Motor neuron (in vitro differentiated cells): ENCODE measurements at regions not wholly inside any gene's neighbourhood (a gene's known extent, or its start where the extent isn't known, plus 50 kb on each side); places are given as distances from the start of the nearest gene placed in this dataset.

Experiments used
- ATAC-seq, 8 experiments: fragments of 200-7000 bp; cut with Tn5 transposase; replicated peaks in 6 of 8; 2 replicates each; pipeline ENCODE4 v1.8.0; 2021; ENCODE audit warnings: mild to moderate bottlenecking in 8 of 8, moderate library complexity in 8 of 8
- H3K27ac ChIP-seq, 2 donors: fragments of 250-450 bp; sonication (Bioruptor Pico); 2 replicates each; pipeline ENCODE4 v1.9.0; 2021; ENCODE audit warnings: antibody characterized with exemption in 2 of 2, mild to moderate bottlenecking in 2 of 2, moderate library complexity in 1 of 2
- H3K4me1 ChIP-seq, 2 donors: fragments of 250-450 bp; sonication (Bioruptor Pico); replicated peaks in 1 of 2; 2 replicates each; pipeline ENCODE4 v1.6.1; 2021; ENCODE audit warnings: antibody characterized with exemption in 2 of 2, mild to moderate bottlenecking in 2 of 2, moderate library complexity in 1 of 2
- H3K4me3 ChIP-seq, 5 donors: fragments of 250-450 bp; sonication (Bioruptor Pico); 2 replicates each; pipeline ENCODE4 v1.9.0; 2021; ENCODE audit warnings: antibody characterized with exemption in 5 of 5, mild to moderate bottlenecking in 5 of 5, moderate library complexity in 4 of 5
- WGBS, 10 experiments: fragments of 450-650 bp; shearing (Covaris generic); methylation state at CpG; one replicate each; pipeline ENCODE4 v1.0.0; 2022; 5-methylcytosine and 5-hydroxymethylcytosine counted together
- in situ Hi-C, 9 experiments: fragments of 400-800 bp; cut with MboI; loops; one replicate each; pipeline ENCODE4 v1.15.0; 2021; ENCODE audit warnings: low sequenced_read_pairs in 9 of 9, low pct_unique_long_range_greater_than_20kb in 2 of 9; ENCODE audit not compliant: unreplicated experiment in 9 of 9

DNA sequence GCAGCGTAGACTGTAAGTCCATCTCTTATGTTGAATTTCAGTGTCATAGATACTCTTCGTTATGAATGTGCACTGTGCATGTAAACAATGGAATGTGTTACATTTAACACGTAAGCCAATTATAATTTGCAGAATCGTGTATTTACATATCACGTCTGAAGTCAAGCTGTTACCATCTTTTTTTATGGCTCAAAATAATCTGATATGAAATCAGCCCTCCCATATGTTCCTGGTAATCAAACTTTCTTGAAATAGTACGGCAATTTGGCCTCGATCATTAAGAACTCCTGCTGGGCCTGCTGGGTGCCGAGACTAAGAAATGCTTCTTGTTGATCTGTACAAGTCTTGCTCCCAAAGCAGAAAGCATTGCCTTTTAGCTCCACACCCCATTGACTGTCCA, 89.6 kb upstream of the DOK5 start:
- WGBS, 10 experiments, result 37 to 97% (median 90%) methylated on average over 2 to 8 of the region's 8 CpGs; no CpG with 5 or more reads in 1 of the 10 experiments
- in situ Hi-C loops, result no loop called here
- no peak overlapping the region for H3K27ac ChIP-seq
- peaks cover 5 to 8% of the 10 kb centered on the region in 2 donors for H3K4me1 ChIP-seq
- no peak overlapping the region for H3K4me3 ChIP-seq
- ATAC-seq, result no peak

DNA sequence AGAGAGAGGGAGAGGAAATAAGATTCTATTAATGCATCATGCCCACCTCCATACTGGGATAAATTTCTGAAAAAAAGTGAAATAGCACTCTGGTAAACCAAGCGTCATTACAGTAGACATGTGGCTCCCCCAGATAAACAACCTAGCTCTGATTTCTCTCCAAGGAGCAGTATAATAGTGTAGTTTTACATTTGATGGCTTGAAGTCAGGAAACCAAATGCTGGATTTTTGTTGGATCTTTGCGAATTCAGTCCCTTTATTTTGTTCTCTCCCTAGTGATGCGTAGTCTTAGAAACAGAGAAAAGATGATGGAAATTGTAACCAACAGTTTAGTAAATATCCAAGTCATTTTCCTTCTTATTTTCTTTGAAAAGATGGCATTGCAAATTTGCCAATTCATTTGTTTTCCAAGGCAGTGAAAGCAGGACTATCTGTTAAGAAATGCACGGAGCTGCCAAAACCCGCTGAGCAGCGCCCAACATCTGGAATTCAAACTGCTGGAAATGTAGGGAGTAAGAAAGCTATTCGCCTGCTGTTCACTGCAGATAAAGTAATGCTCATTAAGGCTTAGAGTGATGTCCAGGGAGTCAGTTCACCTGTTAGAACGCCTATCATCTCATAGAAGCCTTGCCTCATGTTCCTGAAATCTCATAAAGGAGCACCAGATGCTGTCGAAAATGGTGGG, 85.7 kb upstream of the DOK5 start:
- Histone ChIP-seq H3K4me3 (no peak overlapping the region), H3K27ac (no peak overlapping the region), H3K4me1 (peaks cover 5% of the 10 kb centered on the region in 2 donors)
- in situ Hi-C loops, result no loop called here
- ATAC-seq, result no peak
- WGBS, 10 experiments, result 3 to 100% (median 81%) methylated on average over 3 to 9 of the region's 9 CpGs; no CpG with 5 or more reads in 1 of the 10 experiments

DNA sequence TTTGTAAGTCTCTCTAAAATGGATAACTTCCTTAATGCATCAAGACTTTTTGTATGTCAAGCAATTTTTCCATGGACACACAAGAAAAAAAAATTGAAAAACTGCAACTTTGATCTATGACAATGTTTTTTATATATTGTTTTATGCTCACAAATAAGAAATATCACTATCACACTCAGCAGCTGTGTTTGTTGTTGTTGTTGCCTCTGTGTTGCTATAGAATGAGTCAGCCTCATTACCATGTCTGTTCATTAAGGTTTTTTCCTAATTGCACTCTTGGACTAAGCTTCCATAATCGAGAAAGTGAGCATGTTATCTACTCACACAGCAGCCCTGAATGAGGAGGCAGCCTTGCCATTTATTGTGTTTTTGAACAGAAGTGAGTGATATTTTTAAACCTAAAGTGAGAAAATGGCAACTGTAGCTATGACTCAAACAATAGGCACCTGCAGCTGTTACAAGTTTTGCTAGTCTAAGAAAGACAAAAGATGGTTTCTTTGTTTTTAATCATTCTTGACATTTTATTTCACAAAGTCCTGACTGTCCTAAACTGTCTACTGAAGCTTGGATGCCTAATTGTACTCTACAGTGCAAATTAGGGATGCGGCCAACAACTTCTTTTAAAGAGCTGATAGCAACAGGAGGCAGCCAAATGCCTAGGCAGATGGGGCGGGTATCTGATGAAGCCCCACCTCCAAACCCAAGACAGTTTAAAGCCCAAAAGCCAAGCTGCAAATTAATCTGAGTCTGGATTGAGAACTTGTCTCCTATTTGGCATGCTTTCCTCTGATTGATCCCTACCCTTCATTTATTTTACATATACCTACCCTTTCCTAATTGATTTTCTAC, 77.9 kb upstream of the DOK5 start:
- Histone ChIP-seq H3K4me1 (no peaks in the 10 kb centered on the region), H3K27ac (no peak overlapping the region), H3K4me3 (no peak overlapping the region)
- peak in 3 of 8 experiments; percentile 25 to 50 (median 36) for ATAC-seq
- WGBS, 10 experiments, result 30 to 100% (median 75%) methylated on average over 1 to 3 of the region's 3 CpGs; no CpG with 5 or more reads in 1 of the 10 experiments
- in situ Hi-C loops, result no loop called here

DNA sequence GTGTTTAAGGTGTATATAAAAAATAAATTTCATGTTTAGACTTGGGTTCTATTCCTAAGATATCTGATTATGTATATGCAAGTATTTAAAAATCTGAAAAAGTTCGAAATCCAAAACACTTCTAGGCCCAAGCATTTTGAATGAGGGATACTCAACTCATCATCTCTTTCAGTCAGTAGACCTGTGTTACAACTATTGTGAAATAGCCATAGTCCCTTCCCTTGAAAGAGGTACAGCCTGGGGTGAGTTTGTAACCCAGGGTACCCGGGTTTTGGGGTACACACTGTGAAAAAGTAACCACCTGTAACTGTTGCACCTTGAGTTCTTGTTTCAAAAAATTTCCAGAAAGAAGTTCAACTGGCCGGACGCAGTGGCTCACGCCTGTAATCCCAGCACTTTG, 76.6 kb upstream of the DOK5 start:
- no peak for ATAC-seq
- Histone ChIP-seq H3K4me3 (no peak overlapping the region), H3K4me1 (no peaks in the 10 kb centered on the region), H3K27ac (no peak overlapping the region)
- 0 to 95% (median 70%) methylated on average over 2 to 4 of the region's 5 CpGs; no CpG with 5 or more reads in 4 of the 10 experiments for WGBS, 10 experiments
- in situ Hi-C loops, result no loop called here

DNA sequence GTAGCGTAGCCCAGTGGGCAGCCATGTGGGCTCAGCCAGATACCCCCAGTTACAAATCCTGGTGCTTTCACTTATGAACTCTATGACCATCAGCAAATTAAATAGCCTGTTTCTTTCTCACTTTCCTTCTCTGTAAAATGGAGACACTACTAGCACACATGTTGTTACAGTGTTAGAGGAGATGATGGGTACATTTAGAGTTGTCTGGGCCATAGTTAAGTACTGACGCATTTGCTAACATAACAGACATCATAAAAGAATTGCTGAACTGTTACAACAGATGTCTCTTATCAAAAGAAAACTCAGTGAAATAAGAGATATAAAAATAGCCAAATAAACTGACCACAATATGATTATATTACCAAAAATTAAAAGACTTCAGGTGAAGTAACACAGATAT, 69.9 kb upstream of the DOK5 start:
- 44 to 100% (median 87%) methylated on average over 1 to 2 of the region's 2 CpGs; no CpG with 5 or more reads in 6 of the 10 experiments for WGBS, 10 experiments
- Histone ChIP-seq H3K4me3 (no peak overlapping the region), H3K27ac (no peak overlapping the region), H3K4me1 (peaks cover 5 to 16% of the 10 kb centered on the region in 2 donors)
- no peak for ATAC-seq
- in situ Hi-C loops, result no loop called here

DNA sequence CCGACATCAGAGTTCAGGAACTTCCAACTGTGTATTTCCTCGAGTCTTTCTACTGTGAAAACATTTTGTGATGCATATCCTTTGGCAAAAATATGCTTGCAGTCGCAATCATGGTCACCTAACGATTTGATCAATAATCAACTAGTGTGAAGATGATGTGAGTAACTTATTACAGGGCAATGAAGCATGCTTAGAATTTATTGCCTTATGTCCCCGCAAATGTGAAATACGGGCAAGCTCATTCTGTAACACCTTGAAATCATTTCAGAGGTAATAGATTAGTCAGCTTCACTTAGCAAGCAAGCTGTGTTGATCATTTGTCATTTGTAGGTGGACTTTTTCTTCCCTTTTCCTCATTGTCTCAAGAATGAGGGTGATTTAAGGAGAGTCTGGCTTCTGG, 67.9 kb upstream of the DOK5 start:
- peak in 5 of 8 experiments; percentile 69 to 91 (median 83) for ATAC-seq
- Histone ChIP-seq H3K4me1 (peaks cover 5 to 16% of the 10 kb centered on the region in 2 donors), H3K4me3 (no peak overlapping the region), H3K27ac (no peak overlapping the region)
- in situ Hi-C loops, result no loop called here
- 6 to 100% (median 60%) methylated on average over 1 to 6 of the region's 6 CpGs; no CpG with 5 or more reads in 1 of the 10 experiments for WGBS, 10 experiments

DNA sequence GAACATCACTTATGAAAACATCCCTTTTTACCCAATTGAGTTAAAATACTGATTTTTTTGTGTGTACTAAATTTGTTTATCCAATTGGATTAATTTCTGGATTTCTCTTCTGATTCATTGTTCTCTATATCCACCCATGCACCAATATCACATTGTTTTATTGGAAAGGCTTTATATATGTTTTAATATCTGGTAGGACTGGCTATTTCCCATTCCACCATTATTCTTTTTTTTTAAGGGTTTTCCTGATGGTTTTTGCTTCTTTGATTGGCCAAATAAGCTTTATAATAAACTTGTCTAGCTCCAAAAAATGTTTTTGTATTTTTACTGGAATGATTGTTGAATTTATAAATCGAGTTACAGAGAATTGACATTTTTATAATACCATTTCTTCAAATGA, 59.4 kb upstream of the DOK5 start:
- H3K27ac ChIP-seq, result no peak overlapping the region
- H3K4me3 ChIP-seq, result no peak overlapping the region
- H3K4me1 ChIP-seq, result peaks cover 0 to 3% of the 10 kb centered on the region in 2 donors
- 0 to 86% (median 51%) methylated on average over 1 of the region's 1 CpG for WGBS, 10 experiments
- in situ Hi-C loops, result no loop called here
- ATAC-seq, result no peak

DNA sequence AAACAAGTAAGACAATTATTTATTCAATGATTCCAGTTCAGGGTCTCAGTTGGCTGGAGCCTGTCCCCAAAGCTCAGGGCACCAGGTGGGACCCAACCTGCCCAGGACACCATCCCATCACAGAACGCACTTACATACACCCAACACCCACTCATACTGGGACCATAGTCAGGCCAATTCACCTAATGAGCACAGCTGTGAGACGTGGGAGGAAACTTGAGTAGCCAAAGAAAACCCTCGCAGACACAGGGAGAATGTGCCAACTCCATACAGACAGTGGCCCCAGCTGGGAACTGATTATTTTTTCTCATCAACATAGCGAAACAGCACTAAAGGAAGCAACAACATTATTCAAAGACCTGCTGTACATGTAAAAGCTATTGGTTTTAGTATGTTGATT, 58.6 kb upstream of the DOK5 start:
- peaks cover 0 to 3% of the 10 kb centered on the region in 2 donors for H3K4me1 ChIP-seq
- no peak overlapping the region for H3K4me3 ChIP-seq
- 0 to 100% (median 74%) methylated on average over 1 to 4 of the region's 4 CpGs; no CpG with 5 or more reads in 2 of the 10 experiments for WGBS, 10 experiments
- in situ Hi-C loops, result no loop called here
- ATAC-seq, result no peak
- no peak overlapping the region for H3K27ac ChIP-seq

DNA sequence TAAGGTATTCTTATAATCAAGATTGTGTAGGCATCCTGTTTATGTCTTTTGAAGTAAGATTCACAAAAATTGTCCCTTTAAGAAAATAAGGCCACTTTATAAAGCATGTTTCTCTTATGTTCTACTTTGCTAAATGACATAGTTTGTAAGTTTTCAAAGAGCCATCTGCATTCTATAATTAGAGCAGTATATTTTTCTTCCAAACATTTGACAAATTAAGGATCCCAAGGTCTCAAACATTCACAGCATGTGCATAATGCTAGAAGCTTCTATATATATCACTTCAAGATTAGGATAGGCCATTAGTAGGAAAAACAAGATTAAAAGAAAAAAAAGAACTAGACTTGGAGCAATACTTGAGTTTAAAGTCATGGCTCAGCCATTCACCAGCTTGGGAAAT, 55.9 kb upstream of the DOK5 start:
- in situ Hi-C loops, result no loop called here
- no peak for ATAC-seq
- Histone ChIP-seq H3K4me3 (no peak overlapping the region), H3K4me1 (peaks cover 0 to 3% of the 10 kb centered on the region in 2 donors), H3K27ac (no peak overlapping the region)
